H9 (cell line): ENCODE measurements at regions not wholly inside any gene's neighbourhood (a gene's known extent, or its start where the extent isn't known, plus 50 kb on each side); places are given as distances from the start of the nearest gene placed in this dataset.

Experiments used
- DNase-seq: peaks from one replicate; pipeline ENCODE4 v3.0.0-alpha.2; 2017
- H2AFZ ChIP-seq: one replicate; pipeline ENCODE4 v1.6.1; 2013; ENCODE audit warnings: mild to moderate bottlenecking, low read length, control low read depth, moderate library complexity
- H2AK5ac ChIP-seq: 2 replicates; pipeline ENCODE4 v1.6.1; 2013; ENCODE audit warnings: low read length, control low read depth, mixed read lengths; ENCODE audit not compliant: insufficient read length
- H2BK120ac ChIP-seq: one replicate; pipeline ENCODE4 v1.6.1; 2013; ENCODE audit warnings: low read depth, mild to moderate bottlenecking, low read length, control low read depth, inconsistent platforms; ENCODE audit not compliant: poor library complexity, severe bottlenecking
- H2BK12ac ChIP-seq: 2 replicates; pipeline ENCODE4 v1.6.1; 2013; ENCODE audit warnings: low read length, control low read depth, mixed read lengths, low read depth; ENCODE audit not compliant: insufficient read length
- H2BK15ac ChIP-seq: 2 replicates; pipeline ENCODE4 v1.6.1; 2013; ENCODE audit warnings: low read depth, low read length, control low read depth
- H2BK20ac ChIP-seq: one replicate; pipeline ENCODE4 v1.6.1; 2013; ENCODE audit warnings: low read depth, mild to moderate bottlenecking, low read length, control low read depth, inconsistent platforms; ENCODE audit not compliant: poor library complexity, severe bottlenecking
- H2BK5ac ChIP-seq: 2 replicates; pipeline ENCODE4 v1.6.1; 2013; ENCODE audit warnings: low read length, control low read depth, mixed read lengths; ENCODE audit not compliant: insufficient read length
- H3K14ac ChIP-seq: 2 replicates; pipeline ENCODE4 v1.6.1; 2013; ENCODE audit warnings: low read length, control low read depth; ENCODE audit not compliant: insufficient read depth
- H3K18ac ChIP-seq: 2 replicates; pipeline ENCODE4 v1.6.1; 2013; ENCODE audit warnings: low read depth, mild to moderate bottlenecking, mixed read lengths, low read length, control low read depth; ENCODE audit not compliant: insufficient read length
- H3K23ac ChIP-seq: 2 replicates; pipeline ENCODE4 v1.6.1; 2013; ENCODE audit warnings: low read length, control low read depth, mixed read lengths, low read depth; ENCODE audit not compliant: insufficient read length
- H3K23me2 ChIP-seq: 2 replicates; pipeline ENCODE4 v1.6.1; 2013; ENCODE audit warnings: low read depth, mild to moderate bottlenecking, mixed read lengths, low read length, control low read depth; ENCODE audit not compliant: insufficient read length, poor library complexity, severe bottlenecking
- H3K27ac ChIP-seq: 2 replicates; pipeline ENCODE4 v1.5.1; 2013; ENCODE audit warnings: low read length, control low read depth, mixed read lengths, low read depth; ENCODE audit not compliant: insufficient read length
- H3K27me3 ChIP-seq: 2 replicates; pipeline ENCODE4 v1.6.1; 2013; ENCODE audit warnings: low read length, control low read depth, inconsistent platforms; ENCODE audit not compliant: insufficient read depth
- H3K4ac ChIP-seq: 2 replicates; pipeline ENCODE4 v1.6.1; 2013; ENCODE audit warnings: low read depth, mild to moderate bottlenecking, control low read depth, inconsistent platforms, low read length, moderate library complexity
- H3K4me1 ChIP-seq: 2 replicates; pipeline ENCODE4 v1.6.1; 2013; ENCODE audit warnings: low read length, control low read depth, inconsistent platforms; ENCODE audit not compliant: insufficient read depth
- H3K4me2 ChIP-seq: 2 replicates; pipeline ENCODE4 v1.6.1; 2013; ENCODE audit warnings: low read length, control low read depth, mixed read lengths; ENCODE audit not compliant: insufficient read length, insufficient read depth
- H3K56ac ChIP-seq: 2 replicates; pipeline ENCODE4 v1.6.1; 2013; ENCODE audit warnings: low read depth, mild to moderate bottlenecking, mixed read lengths, low read length, control low read depth; ENCODE audit not compliant: insufficient read length
- H3K79me1 ChIP-seq: 2 replicates; pipeline ENCODE4 v1.6.1; 2013; ENCODE audit warnings: low read depth, mild to moderate bottlenecking, moderate library complexity, low read length, control low read depth, inconsistent platforms; ENCODE audit not compliant: insufficient read depth, poor library complexity, severe bottlenecking
- H3K79me2 ChIP-seq: 2 replicates; pipeline ENCODE4 v1.6.1; 2013; ENCODE audit warnings: low read length, control low read depth, inconsistent platforms; ENCODE audit not compliant: insufficient read depth
- H3K9ac ChIP-seq: 2 replicates; pipeline ENCODE4 v1.6.1; 2013; ENCODE audit warnings: low read length, control low read depth, mixed read lengths; ENCODE audit not compliant: insufficient read length; ENCODE audit errors: extremely low read depth
- H3K9me3 ChIP-seq: one replicate; pipeline ENCODE4 v1.6.1; 2013; ENCODE audit warnings: low read depth, low read length, inconsistent platforms; ENCODE audit not compliant: control insufficient read depth
- H3T11ph ChIP-seq: one replicate; pipeline ENCODE4 v1.6.1; 2013; ENCODE audit warnings: mild to moderate bottlenecking, low read length, control low read depth, inconsistent platforms
- H4K20me1 ChIP-seq: one replicate; pipeline ENCODE4 v1.6.1; 2013; ENCODE audit not compliant: control insufficient read depth, insufficient read length, insufficient read depth
- H4K5ac ChIP-seq: 2 replicates; pipeline ENCODE4 v1.6.1; 2013; ENCODE audit warnings: low read depth, mild to moderate bottlenecking, mixed read lengths, low read length, control low read depth; ENCODE audit not compliant: insufficient read length
- H4K8ac ChIP-seq: replicated peaks from 2 replicates; pipeline ENCODE4 v1.6.1; 2013; ENCODE audit warnings: low read length, control low read depth, mixed read lengths, low read depth; ENCODE audit not compliant: insufficient read length
- H4K91ac ChIP-seq: 2 replicates; pipeline ENCODE4 v1.6.1; 2013; ENCODE audit warnings: low read depth, mild to moderate bottlenecking, moderate library complexity, mixed read lengths, low read length, control low read depth; ENCODE audit not compliant: insufficient read length
- H3K27ac Mint-ChIP-seq, 3 experiments: 2 replicates in 2 of 3; 3 replicates in 1 of 3; pipeline ENCODE4 v1.8.0; 2020 to 2021; ENCODE audit warnings: mixed read lengths in 3 of 3, mild to moderate bottlenecking in 1 of 3, moderate library complexity in 1 of 3
- H3K27me3 Mint-ChIP-seq: 2 replicates; pipeline ENCODE4 v1.8.0; 2021; ENCODE audit warnings: low read depth, mild to moderate bottlenecking, moderate library complexity, mixed read lengths
- H3K36me3 Mint-ChIP-seq, 3 experiments: 2 replicates in 2 of 3; 3 replicates in 1 of 3; pipeline ENCODE4 v1.8.0; 2020 to 2021; ENCODE audit warnings: low read depth in 3 of 3, mixed read lengths in 3 of 3; ENCODE audit not compliant: insufficient read depth in 1 of 3
- H3K4me1 Mint-ChIP-seq, 2 experiments: 2 replicates each; pipeline ENCODE4 v1.8.0; 2020; ENCODE audit warnings: mixed read lengths in 2 of 2
- H3K4me3 Mint-ChIP-seq, 2 experiments: 2 replicates in 1 of 2; 3 replicates in 1 of 2; pipeline ENCODE4 v1.8.0; 2020 to 2021; ENCODE audit warnings: mild to moderate bottlenecking in 2 of 2, mixed read lengths in 2 of 2, moderate library complexity in 1 of 2
- H3K9me3 Mint-ChIP-seq, 2 experiments: 2 replicates in 1 of 2; 3 replicates in 1 of 2; pipeline ENCODE4 v1.8.0; 2020; ENCODE audit warnings: mild to moderate bottlenecking in 2 of 2, mixed read lengths in 2 of 2, moderate library complexity in 1 of 2
- WGBS: extraction: QIAGEN DNeasy Blood & Tissue Kit; methylation state at CpG from one replicate; pipeline ENCODE4 v1.1.7; 2013; ENCODE audit warnings: missing lambda C conversion rate, low lambda C conversion rate, mixed read lengths; ENCODE audit not compliant: insufficient read length; ENCODE audit errors: extremely low coverage; 5-methylcytosine and 5-hydroxymethylcytosine counted together
- TF ChIP-seq, protein P1 (sequence below): fragments of 200-600 bp; sonication (generic); conservative IDR thresholded peaks from 3 replicates; pipeline ENCODE4 v1.8.0; 2021; ENCODE audit warnings: antibody characterized with exemption, mild to moderate bottlenecking

DNA sequence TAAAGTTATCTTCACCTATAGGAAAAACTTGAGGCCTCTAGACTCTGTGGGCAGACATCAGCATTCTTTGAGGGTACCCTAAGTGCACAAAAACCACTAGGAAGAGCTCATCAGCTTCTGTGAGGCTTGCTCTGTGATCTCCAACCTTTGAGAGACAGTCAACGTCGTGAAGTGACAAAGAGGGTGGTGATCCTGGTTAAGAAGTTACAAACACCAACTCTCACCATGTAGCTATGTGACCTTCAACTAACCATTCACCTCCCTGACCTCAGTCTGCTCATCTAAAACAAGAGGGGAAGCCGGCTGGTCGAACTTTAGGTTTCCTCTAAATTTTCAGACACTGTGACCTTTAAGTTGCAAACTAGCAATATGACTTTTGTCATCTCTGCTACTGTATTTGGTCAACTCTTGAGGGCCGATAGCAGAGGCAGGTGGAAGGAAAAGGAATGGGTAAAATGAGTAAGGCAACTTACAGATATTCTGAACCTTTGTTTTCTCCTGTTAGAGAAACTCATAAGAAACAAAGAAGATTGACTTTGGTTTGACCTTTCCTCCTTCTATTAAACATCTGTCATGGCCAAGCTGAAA is 103.2 kb upstream of the PARP11 start:
- Mint-ChIP-seq H3K9me3 (peaks cover 0 to 14% of the 10 kb centered on the region in 2 experiments; a peak in 3 of 5 replicates), H3K4me1 (peaks cover 3% of the 10 kb centered on the region in 2 experiments; a peak in 3 of 4 replicates), H3K36me3 (peaks cover 0 to 11% (median 0%) of the 10 kb centered on the region in 3 experiments; a peak in 2 of 7 replicates), H3K27me3 (peaks cover 3% of the 10 kb centered on the region), H3K27ac (no peak overlapping the region), H3K4me3 (no peak overlapping the region)
- no peaks in the 10 kb centered on the region for H3K27me3 ChIP-seq
- H4K5ac ChIP-seq: no peak overlapping the region
- TF ChIP-seq, protein P1, sequence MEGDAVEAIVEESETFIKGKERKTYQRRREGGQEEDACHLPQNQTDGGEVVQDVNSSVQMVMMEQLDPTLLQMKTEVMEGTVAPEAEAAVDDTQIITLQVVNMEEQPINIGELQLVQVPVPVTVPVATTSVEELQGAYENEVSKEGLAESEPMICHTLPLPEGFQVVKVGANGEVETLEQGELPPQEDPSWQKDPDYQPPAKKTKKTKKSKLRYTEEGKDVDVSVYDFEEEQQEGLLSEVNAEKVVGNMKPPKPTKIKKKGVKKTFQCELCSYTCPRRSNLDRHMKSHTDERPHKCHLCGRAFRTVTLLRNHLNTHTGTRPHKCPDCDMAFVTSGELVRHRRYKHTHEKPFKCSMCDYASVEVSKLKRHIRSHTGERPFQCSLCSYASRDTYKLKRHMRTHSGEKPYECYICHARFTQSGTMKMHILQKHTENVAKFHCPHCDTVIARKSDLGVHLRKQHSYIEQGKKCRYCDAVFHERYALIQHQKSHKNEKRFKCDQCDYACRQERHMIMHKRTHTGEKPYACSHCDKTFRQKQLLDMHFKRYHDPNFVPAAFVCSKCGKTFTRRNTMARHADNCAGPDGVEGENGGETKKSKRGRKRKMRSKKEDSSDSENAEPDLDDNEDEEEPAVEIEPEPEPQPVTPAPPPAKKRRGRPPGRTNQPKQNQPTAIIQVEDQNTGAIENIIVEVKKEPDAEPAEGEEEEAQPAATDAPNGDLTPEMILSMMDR: no peak
- H3K79me2 ChIP-seq: no peaks in the 10 kb centered on the region
- no peak overlapping the region for H2BK12ac ChIP-seq
- no peaks in the 10 kb centered on the region for H3K23me2 ChIP-seq
- no peak overlapping the region for H3K27ac ChIP-seq
- no CpG with 5 or more reads among the region's 5 CpGs for WGBS
- no peak overlapping the region for H3K9ac ChIP-seq
- no peak overlapping the region for H3K18ac ChIP-seq
- H2BK5ac ChIP-seq: no peak overlapping the region
- no peaks in the 10 kb centered on the region for H4K20me1 ChIP-seq
- DNase-seq: peak; percentile 8
- no peak overlapping the region for H3K56ac ChIP-seq
- H3K79me1 ChIP-seq: no peaks in the 10 kb centered on the region
- no peak overlapping the region for H2AFZ ChIP-seq
- H3K14ac ChIP-seq: no peak overlapping the region
- no peak overlapping the region for H2BK15ac ChIP-seq
- no peak overlapping the region for H4K91ac ChIP-seq
- H3K4me1 ChIP-seq: no peaks in the 10 kb centered on the region
- no peak overlapping the region for H3K23ac ChIP-seq
- H3K4me2 ChIP-seq: no peak overlapping the region
- H3K9me3 ChIP-seq: no peaks in the 10 kb centered on the region
- no peak overlapping the region for H2BK20ac ChIP-seq
- H2BK120ac ChIP-seq: no peak overlapping the region
- no peak overlapping the region for H4K8ac ChIP-seq
- no peak overlapping the region for H3K4ac ChIP-seq
- no peak overlapping the region for H3T11ph ChIP-seq
- H2AK5ac ChIP-seq: no peak overlapping the region
